Mammary epithelial cell (primary cell): ENCODE measurements at regions not wholly inside any gene's neighbourhood (a gene's known extent, or its start where the extent isn't known, plus 50 kb on each side); places are given as distances from the start of the nearest gene placed in this dataset.

Experiments
- CTCF ChIP-seq, 2 donors: IDR thresholded peaks in 1 of 2; conservative IDR thresholded peaks in 1 of 2; 2 replicates each; pipeline ENCODE4 v1.5.1; 2011 to 2012; ENCODE audit warnings: inconsistent platforms in 2 of 2, low read length in 2 of 2, mild to moderate bottlenecking in 2 of 2, control low read depth in 1 of 2, low read depth in 1 of 2; ENCODE audit not compliant: insufficient read depth in 1 of 2; ENCODE audit errors: extremely low read depth in 1 of 2
- EZH2 ChIP-seq: IDR thresholded peaks from 2 replicates; pipeline ENCODE4 v1.6.1; 2012; ENCODE audit warnings: low read length, inconsistent platforms, borderline replicate concordance

- TF ChIP-seq CTCF (conservative IDR thresholded peaks at IDR 0.05 in 1 of 2, IDR thresholded peaks at IDR 0.05 in 1 of 2; ENCODE audit: extremely low read depth in 1 of 2, insufficient read depth in 1 of 2, low read depth in 1 of 2, low read length in 2 of 2) = no peak
- TF ChIP-seq EZH2 = no peak
These were observed 70.4 kb downstream of the TMEM100 start for GRCh38 chr17:55652114-55652823.
